ENCODE measurements at regions not wholly inside any gene's neighbourhood (a gene's known extent, or its start where the extent isn't known, plus 50 kb on each side); places are given as distances from the start of the nearest gene placed in this dataset.
"Not testable (repeated sequence)": the region's sequence is repeated elsewhere in the genome, so short reads cannot be mapped to it uniquely, and the experiment has no call there.

DNA sequence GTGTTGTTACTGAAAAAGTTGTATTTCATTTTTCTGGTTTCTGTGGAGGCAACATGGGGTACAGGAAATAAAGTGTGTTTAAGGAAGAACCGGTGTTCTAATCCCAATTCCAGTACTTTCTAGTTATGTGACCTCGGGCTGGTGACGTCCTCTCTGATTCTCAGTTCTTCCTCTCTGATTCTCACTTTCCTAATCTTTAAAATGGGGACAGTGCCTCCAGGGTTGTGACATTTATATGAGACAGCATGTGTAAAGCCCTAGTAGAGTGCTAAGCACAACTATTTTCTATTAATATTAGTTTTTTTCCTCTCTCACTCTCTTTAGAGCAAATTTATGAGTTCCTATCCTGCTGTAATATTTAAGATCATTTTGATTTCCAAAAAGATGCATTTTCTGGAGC is 50.9 kb upstream of the PTPDC1 start:
- no peak for DNase-seq (ENCODE audit: low read depth)

DNA sequence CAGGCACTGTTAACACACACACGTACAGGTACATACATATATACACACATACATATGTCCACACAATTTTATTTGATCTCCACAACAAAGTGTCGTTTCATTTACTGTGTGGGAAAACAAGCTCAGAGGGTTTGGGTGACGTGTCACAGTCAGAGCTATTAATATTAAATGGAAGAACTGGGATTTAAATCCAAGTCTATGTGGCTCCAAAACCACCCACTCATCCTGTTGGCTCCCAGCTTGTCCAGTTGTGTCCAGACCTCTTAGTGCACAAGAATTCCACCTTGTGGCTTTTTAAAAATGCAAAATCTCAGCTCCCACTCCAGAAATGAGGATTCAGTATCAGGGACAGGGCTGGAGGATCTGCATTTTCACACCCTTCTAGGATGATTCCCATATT is 52.3 kb upstream of the PTPDC1 start:
- DNase-seq (ENCODE audit: low read depth) = no peak

DNA sequence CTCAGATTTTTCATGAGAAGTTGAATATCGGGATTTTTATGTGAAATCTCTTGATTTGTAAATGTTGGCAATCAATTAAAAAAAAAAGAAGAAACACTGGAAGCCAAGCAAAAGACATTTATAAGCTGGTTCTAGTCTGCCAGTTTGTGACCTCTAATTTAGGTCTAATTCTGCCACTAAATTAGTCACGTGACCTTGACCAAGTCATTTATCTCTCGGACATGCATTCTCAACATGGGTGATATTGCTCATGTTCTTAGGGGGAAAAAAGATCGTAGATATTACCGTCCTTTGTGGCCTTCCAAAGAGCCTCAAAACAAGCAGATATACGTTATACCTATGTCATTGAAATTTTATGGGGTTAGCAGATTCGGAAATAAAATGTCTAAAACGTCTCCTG is 52.9 kb upstream of the PTPDC1 start:
- DNase-seq (ENCODE audit: low read depth) = no peak

DNA sequence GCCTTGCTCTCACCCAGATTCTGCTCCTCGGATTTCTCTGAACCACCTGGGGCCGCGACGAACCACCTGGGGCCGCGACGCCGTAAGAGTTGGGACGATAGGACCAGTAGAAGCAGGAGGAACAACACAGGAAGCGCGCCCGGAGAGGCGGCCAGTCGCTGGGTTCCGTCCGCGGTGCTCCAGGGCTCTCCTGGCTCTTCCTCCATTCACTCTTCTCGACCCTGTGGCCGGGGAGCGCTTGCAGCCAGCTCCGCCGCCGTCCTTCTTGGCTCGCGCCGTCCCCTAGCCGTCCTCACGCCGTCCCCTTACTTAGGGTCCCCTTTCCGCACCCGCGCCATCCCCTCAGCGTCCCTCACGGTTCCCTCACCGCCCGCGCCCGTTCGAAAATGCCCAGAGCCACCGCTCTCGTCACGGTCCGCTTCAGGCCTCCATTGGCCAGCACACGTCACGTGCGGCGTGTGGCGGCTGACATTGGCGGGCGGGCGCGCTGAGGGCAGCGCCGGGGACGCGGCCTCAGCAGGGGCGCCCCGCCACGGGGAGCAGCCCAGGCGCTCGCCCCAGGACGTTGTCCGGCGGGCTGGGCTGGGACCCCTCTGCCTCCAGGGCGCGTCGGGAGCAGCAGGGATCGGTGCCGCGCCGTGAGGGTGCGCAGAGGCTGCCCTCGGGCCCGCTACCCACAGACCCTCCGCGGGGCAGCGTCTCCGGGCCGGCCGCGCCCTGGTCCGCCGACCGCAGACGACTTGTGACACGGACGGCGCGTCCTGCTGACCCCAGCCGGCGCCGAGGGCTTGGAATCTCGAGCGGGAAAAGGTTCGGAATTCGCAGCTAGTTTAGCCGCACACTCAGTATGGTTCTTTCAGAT is 53.7 kb upstream of the PTPDC1 start:
- DNase-seq (ENCODE audit: low read depth) = peak; percentile 44

DNA sequence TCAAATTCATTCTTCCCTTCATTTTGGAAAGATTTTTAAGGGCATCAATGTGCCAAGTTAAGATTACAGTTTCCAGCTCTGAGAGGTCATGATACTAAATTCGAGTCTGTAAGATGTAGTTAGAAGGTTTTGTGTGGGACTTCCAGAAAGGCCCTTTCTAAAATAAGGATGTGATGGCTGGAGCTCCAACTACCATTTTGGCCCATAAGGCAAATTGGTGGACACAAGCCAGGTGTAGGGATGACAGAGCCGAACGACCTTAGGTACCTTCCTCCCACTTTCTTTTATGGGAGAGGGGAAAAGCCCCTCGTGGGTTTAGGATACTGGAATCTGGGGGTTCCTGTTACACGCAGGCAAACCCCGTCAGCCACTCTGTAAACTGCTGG is 54.3 kb upstream of the PTPDC1 start:
- no peak for DNase-seq (ENCODE audit: low read depth)

DNA sequence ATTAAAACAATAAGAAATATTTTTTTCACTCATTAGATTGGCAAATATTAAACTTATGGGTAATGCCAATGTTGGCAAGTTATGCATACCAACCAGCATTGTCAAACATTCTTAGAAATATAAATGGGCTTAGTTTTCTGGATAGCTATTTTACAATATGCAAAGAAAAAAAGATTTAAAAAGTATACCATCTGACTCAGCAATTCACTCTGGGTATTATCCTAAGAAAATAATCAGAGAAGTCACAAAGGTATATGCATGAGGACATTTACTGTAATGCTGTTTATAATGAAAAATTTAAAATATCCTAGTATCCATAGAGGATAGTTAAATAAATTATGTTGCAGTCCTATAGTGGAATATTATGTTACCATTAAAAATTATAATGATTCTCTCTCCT is 57.4 kb upstream of the PTPDC1 start:
- no peak for DNase-seq (ENCODE audit: low read depth)

DNA sequence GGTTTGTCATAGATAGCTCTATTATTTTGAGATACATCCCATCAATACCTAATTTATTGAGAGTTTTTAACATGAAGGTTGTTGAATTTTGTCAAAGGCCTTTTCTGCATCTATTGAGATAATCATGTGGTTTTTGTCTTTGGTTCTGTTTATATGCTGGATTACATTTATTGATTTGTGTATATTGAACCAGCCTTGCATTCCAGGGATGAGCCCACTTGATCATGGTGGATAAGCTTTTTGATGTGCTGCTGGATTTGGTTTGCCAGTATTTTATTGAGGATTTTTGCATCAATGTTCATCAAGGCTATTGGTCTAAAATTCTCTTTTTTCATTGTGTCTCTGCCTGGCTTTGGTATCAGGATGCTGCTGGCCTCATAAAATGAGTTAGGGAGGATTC is 61.8 kb upstream of the PTPDC1 start:
- not testable (repeated sequence) for DNase-seq (ENCODE audit: low read depth)

DNA sequence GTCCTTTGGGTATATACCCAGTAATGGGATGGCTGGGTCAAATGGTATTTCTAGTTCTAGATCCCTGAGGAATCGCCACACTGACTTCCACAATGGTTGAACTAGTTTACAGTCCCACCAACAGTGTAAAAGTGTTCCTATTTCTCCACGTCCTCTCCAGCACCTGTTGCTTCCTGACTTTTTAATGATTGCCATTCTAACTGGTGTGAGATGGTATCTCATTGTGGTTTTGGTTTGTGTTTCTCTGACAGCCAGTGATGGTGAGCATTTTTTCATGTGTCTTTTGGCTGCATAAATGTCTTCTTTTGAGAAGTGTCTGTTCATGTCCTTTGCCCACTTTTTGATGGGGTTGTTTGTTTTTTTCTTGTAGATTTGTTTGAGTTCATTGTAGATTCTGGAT is 63.4 kb upstream of the PTPDC1 start:
- not testable (repeated sequence) for DNase-seq (ENCODE audit: low read depth)

DNA sequence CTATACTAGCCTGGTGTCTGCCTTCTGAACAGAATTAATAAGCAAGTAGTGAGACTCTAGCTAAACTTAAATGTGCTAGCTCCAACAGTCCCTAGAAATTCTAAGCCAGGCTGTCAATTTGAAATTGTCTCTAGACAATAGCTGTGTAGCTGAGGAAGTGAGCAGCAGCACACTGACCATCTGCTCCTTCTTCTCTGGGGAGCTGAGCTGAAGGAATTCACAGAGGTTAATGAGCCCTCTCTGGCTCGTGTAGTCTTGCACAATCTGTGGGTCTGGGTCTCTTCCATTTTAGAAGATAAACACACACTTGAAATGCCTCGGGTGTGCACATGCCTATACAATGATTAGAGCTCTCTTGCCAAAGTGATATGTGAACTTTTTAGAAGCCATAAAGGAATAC is 63.5 kb upstream of the BARX1 start:
- DNase-seq (ENCODE audit: low read depth) = peak; percentile 23

DNA sequence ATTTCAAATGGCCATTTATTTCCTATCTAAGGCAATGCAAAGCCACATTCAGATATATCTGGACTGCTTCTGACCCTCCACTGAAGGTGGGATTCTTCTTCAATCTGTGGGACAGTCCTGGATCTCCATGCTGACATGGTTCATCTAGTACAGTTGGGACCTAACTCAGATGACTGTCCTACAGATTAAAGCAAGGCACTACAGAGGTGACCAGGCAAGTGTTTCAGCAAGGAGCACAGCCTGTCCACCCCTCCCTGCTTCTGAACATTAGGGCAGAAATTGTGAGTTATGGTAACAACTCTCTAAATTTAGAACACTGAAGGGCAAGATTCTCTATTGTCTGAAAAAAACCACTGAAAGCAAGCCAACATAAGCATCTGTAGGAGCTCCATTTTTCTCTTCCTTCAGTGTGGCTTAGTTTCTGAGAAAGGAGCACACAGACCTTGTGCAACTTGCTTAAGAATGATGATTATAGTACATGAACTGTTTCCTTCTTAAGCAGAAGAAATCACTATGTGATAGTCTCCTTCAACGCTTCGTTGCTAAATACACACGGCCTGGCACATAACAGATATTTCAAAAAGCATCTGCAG is 62.9 kb upstream of the BARX1 start:
- no peak for DNase-seq (ENCODE audit: low read depth)

DNA sequence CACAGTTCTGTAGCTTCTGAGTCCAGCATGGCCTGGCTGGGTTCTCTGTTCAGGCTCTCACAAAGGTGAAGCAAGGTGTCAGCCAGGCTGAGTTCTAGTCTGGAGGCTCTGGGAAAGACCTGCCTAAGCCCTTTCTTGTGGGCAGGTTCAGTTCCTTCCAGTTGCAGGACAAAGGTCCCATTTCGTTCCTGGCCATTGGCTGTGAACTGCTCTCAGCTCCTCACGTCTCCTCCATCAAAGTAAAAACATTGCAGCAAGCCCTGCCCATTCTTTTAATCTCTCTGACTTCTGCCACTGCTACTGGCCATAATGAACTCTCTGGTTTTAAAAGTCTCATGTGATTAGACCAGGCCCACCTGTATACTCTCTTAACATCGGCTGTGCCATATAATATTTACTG is 61.6 kb upstream of the BARX1 start:
- no peak for DNase-seq (ENCODE audit: low read depth)

DNA sequence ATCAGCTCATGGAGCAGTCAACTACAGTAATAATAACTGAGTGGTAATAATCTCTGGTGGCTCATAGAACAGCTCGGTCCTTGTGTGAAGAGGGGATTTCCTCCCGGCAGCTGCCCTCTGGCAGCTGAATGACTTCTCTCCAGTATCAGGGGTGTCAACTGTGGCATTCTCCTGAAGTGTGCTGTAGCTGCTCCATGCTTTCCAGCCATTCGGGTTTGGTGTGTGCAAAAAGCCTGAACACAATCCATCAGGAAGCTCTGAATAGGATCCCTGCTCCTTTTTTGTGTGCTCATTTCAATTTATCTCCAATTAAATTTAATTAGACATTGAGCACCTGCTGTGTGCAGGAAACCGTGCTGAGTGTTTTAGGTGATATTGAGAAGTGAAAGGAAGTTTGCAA is 59.8 kb upstream of the BARX1 start:
- no peak for DNase-seq (ENCODE audit: low read depth)

DNA sequence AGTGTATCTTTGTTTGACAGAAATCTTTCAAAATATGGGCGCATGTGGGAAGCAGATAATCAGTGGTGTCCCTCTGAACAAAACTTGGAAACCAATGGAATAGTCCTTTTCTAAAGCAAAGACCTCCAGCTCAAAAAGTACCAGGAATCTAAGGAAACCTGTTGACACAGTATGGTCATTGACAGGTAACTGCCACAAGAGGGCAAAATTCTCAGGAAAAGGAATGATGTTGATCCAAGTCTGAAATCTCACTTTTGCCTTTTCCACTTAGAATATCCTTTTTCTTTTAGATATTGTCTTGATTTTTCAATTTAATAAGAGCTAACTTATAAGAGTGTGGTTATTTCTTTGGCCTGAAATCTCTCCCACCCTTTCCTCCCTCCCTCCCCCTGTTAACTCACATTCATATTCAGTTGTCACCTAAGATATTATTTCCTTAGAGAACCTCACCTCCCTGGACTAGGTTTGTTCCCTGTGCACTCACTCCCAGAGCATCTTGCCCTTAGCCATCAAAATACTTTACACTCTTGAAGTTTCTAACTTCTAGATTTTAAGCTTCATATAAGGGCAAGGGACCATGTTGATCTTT is 59.0 kb upstream of the BARX1 start:
- DNase-seq (ENCODE audit: low read depth) = peak; percentile 21

DNA sequence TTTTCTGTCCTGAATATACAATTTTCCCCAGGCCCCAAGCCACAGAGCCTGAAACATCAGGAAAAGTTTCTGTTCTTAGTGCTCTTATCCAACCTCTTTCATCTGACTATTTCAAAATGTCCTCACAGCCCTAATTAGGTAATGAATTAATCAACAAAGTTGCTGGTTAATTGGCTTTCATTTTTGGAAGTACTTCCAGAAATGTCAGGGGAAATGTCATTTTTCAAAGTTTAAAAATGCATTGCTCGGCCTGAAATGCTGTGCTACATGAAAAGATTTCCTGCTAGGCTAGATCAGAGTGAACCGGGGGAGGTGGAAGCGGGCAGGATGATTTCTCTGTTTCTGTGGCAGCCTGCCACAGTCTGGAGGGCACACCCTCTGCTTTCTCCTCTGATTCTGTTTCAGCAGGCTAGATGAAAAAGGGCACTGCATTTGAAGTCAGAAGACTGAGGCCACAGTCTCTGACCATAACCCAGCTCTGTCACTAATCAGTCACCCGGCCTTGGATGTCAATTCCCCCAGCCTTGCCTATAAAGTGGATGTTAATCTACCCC is 55.9 kb upstream of the BARX1 start:
- no peak for DNase-seq (ENCODE audit: low read depth)

DNA sequence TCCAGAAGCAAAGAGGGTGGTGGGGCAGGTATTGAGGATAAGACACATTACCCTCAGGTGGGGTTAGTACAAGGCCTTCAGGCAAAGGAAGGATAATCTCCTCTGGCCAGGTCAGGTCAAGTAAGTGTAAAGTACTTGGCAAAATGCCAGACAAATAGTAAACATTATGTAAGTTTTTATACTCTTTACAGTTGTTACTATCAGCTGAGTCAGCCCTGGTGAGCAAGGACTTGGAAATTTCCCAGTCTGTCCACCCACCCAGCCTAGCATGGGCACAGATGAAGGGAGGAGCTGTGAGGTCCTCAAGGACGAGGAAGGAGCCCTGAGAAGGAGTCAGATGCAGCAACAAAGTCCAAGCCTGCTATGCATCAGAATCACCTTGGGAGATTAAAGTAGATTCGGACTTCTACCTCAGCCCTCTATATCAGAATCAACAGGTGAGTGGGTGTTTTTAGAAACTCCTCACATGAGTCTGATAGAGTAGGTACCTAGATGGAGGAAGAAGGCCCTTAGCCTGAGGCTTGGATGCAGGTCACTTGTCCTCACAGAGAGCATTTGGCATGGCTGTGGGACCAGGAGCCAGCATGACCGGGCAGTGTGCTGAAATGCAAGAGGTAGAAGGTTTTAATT is 50.2 kb upstream of the BARX1 start:
- DNase-seq (ENCODE audit: low read depth) = no peak
